ENCODE measurements at regions not wholly inside any gene's neighbourhood (a gene's known extent, or its start where the extent isn't known, plus 50 kb on each side); places are given as distances from the start of the nearest gene placed in this dataset.

DNA sequence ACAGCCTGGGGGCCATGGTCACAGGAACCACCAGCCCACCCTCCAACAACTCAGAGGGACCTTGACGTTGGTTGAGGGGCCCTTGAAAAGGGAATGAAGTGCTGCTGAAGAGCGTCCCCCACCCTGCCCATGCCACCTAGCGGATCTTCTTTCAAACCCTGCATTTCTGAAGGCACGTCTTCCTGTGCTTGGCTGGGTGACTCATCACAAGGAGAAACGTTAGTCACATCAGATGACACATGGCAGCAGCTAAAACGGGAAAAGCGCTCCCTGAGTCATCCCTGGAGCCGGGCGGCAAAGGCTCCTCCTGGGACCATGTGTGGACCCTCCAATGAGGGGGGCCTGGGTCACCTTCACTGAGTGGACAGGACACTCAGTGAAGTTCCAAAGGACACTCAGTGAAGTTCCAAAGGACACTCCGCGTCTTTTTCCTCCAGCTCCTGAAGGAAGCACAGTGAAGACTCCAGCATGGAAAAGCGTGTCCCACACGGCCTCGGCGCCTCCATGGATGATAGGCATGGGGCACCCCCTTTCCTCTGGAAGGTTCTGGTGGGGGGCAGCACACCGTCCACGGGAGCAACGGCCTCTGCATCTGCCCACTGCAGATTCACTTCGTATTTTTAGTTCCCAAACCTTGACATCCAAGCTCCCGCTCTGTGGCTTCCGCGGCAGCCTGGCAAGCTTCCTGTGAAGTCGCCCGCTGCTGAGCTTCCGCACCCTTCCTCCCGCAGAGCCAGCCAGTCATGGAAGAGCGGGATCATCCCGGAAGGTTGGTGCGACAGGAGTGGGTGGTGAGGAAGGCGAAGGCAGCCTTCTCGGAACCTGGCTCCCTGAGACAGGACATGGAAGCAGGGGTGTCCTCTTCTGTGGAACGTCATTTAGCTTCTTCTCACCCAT lies 383.4 kb downstream of the VRK1 start:
- no peak overlapping the region for H3K4me3 ChIP-seq (ENCODE audit: low read depth, low read length)
- no peaks in the 10 kb centered on the region for H3K9me3 ChIP-seq (ENCODE audit: control insufficient read depth, low read length)
- no peak overlapping the region for H2AFZ ChIP-seq

GRCh38 chr14:97185186-97185585 lies 388.0 kb downstream of the VRK1 start:
- Histone ChIP-seq H3K9me3 (ENCODE audit: control insufficient read depth, low read length) (no peaks in the 10 kb centered on the region), H2AFZ (no peak overlapping the region), H3K4me1 (no peaks in the 10 kb centered on the region), H3K36me3 (ENCODE audit: control insufficient read depth, insufficient read depth, low read length) (no peaks in the 10 kb centered on the region), H3K79me2 (no peaks in the 10 kb centered on the region), H3K27me3 (ENCODE audit: control insufficient read depth, insufficient read depth, low read length) (no peaks in the 10 kb centered on the region), H3K27ac (no peak overlapping the region), H3K4me3 (ENCODE audit: low read depth, low read length) (no peak overlapping the region), H3K4me2 (ENCODE audit: low read length) (no peak overlapping the region), H3K9ac (no peak overlapping the region)
- TF ChIP-seq, protein P1, sequence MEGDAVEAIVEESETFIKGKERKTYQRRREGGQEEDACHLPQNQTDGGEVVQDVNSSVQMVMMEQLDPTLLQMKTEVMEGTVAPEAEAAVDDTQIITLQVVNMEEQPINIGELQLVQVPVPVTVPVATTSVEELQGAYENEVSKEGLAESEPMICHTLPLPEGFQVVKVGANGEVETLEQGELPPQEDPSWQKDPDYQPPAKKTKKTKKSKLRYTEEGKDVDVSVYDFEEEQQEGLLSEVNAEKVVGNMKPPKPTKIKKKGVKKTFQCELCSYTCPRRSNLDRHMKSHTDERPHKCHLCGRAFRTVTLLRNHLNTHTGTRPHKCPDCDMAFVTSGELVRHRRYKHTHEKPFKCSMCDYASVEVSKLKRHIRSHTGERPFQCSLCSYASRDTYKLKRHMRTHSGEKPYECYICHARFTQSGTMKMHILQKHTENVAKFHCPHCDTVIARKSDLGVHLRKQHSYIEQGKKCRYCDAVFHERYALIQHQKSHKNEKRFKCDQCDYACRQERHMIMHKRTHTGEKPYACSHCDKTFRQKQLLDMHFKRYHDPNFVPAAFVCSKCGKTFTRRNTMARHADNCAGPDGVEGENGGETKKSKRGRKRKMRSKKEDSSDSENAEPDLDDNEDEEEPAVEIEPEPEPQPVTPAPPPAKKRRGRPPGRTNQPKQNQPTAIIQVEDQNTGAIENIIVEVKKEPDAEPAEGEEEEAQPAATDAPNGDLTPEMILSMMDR (IDR thresholded peaks at IDR 0.05), result no peak

More for the DNA sequence above, 383.4 kb downstream of the VRK1 start:
- H3K4me1 ChIP-seq, result no peaks in the 10 kb centered on the region
- H3K9ac ChIP-seq, result no peak overlapping the region
- no peak overlapping the region for H3K4me2 ChIP-seq (ENCODE audit: low read length)
- TF ChIP-seq, protein P1 (IDR thresholded peaks at IDR 0.05), result no peak
- no peaks in the 10 kb centered on the region for H3K36me3 ChIP-seq (ENCODE audit: control insufficient read depth, insufficient read depth, low read length)
- H3K27me3 ChIP-seq (ENCODE audit: control insufficient read depth, insufficient read depth, low read length), result no peaks in the 10 kb centered on the region
- no peaks in the 10 kb centered on the region for H3K79me2 ChIP-seq
- no peak overlapping the region for H3K27ac ChIP-seq

- Histone ChIP-seq H3K9ac (no peak overlapping the region), H3K4me1 (no peaks in the 10 kb centered on the region), H3K27ac (no peak overlapping the region), H3K36me3 (ENCODE audit: control insufficient read depth, insufficient read depth, low read length) (no peaks in the 10 kb centered on the region), H3K79me2 (no peaks in the 10 kb centered on the region), H3K9me3 (ENCODE audit: control insufficient read depth, low read length) (no peaks in the 10 kb centered on the region), H3K4me2 (ENCODE audit: low read length) (no peak overlapping the region), H3K4me3 (ENCODE audit: low read depth, low read length) (no peak overlapping the region), H3K27me3 (ENCODE audit: control insufficient read depth, insufficient read depth, low read length) (no peaks in the 10 kb centered on the region), H2AFZ (no peak overlapping the region)
- TF ChIP-seq, protein P1 (IDR thresholded peaks at IDR 0.05), result no peak
These were observed 390.7 kb downstream of the VRK1 start for GRCh38 chr14:97187916-97188315.

DNA sequence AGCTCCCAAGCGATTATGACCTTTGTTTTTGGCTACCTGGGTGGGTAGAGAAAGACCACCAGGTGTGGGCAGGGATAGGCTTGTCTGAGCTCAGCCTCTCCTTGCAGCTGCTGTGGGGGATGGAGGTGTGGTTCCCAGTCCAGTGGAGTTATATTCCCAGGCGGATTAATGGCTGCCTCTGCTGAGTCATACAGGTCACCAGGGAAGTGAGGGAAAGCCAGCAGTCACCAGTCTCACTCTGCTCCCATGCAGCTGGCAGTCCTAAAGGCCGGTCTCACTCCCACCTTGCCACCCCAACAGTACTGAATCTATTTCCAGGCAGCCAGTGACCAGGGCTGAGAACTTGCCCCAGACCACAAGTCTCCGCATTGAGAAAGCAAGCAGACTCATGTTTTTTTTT lies 399.2 kb downstream of the VRK1 start:
- no peak overlapping the region for H2AFZ ChIP-seq
- no peaks in the 10 kb centered on the region for H3K36me3 ChIP-seq (ENCODE audit: control insufficient read depth, insufficient read depth, low read length)
- H3K27ac ChIP-seq, result no peak overlapping the region
- H3K4me3 ChIP-seq (ENCODE audit: low read depth, low read length), result no peak overlapping the region
- H3K27me3 ChIP-seq (ENCODE audit: control insufficient read depth, insufficient read depth, low read length), result no peaks in the 10 kb centered on the region
- TF ChIP-seq, protein P1 (IDR thresholded peaks at IDR 0.05), result no peak
- H3K4me1 ChIP-seq, result no peaks in the 10 kb centered on the region
- H3K79me2 ChIP-seq, result no peaks in the 10 kb centered on the region
- no peak overlapping the region for H3K4me2 ChIP-seq (ENCODE audit: low read length)
- H3K9ac ChIP-seq, result no peak overlapping the region
- no peaks in the 10 kb centered on the region for H3K9me3 ChIP-seq (ENCODE audit: control insufficient read depth, low read length)

- TF ChIP-seq, protein P1 (IDR thresholded peaks at IDR 0.05), result no peak
- Histone ChIP-seq H3K9ac (no peak overlapping the region), H3K9me3 (ENCODE audit: control insufficient read depth, low read length) (no peaks in the 10 kb centered on the region), H3K4me1 (no peaks in the 10 kb centered on the region), H3K27me3 (ENCODE audit: control insufficient read depth, insufficient read depth, low read length) (no peaks in the 10 kb centered on the region), H3K79me2 (no peaks in the 10 kb centered on the region), H3K4me3 (ENCODE audit: low read depth, low read length) (no peak overlapping the region), H3K36me3 (ENCODE audit: control insufficient read depth, insufficient read depth, low read length) (no peaks in the 10 kb centered on the region), H3K4me2 (ENCODE audit: low read length) (no peak overlapping the region), H2AFZ (no peak overlapping the region), H3K27ac (no peak overlapping the region)
These were observed 401.6 kb downstream of the VRK1 start for GRCh38 chr14:97198813-97199212.
